GM18520 (cell line): ENCODE measurements at regions not wholly inside any gene's neighbourhood (a gene's known extent, or its start where the extent isn't known, plus 50 kb on each side); places are given as distances from the start of the nearest gene placed in this dataset.

Experiments
- ATAC-seq: cut with Tn5 transposase; IDR thresholded peaks from one replicate; pipeline ENCODE4 v1.9.1; 2021; ENCODE audit not compliant: unreplicated experiment

DNA sequence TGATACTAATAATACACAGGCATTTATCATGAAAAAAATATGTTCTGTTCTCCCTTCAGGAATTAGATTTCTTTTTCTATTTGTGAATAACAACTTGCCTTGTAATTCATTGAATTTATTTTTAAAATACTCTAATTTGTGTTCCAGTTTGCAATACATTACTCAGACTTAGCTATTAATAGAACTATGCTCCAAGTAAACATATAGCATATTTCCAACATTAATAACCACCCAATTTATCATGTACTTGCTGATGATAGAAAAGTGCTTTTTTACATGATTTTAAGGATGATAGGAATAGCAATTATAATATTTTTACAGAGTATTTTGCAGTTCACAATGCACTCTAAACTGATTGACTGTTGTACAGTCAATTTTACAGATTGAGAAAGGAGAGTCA, 338.8 kb upstream of the SEMA3D start:
- no peak for ATAC-seq

DNA sequence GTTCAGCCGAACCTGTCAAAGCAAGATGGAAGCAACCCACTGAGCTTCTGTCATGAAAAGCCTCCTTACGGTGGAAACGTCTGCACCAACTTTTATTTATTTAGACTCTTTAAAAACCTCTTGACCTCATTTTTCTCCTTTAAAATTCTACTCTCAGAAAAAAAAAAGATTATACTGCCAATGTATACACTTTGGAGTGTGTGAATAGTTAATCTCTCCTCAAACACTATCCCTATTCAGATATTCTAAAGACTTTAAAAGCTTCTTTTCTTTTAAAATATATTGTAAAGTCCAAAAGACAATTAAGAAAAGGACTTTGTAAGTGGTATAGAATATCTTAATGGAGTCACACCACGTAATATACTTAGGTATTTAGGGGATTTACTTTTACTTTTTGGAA, 335.2 kb upstream of the SEMA3D start:
- ATAC-seq: no peak

DNA sequence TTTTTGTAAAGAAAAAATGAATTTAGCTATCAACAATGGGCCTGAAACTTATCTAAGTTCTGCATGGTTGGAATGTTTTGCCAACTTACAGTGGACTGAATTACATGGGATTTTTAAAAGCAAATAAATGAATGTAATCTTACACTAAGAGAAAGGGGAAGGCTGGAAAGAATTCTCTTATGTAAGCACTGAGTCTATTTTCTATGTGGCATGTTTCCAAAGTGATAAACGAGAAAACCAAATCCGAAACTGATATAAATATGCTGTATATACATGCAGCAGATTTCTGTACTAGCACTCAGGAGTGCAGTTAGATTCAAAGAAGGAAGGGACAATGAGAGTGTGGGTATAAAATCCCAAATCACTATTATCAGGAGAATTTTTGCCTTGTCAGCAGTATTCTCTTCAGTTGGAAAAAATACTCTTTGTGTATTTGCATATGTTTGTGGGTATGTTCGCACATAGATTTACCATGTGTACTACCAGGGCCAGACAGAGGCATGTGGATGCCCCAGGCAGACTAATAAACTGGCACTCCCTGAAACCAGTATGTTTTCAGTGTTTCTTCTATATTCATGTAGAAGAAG, 334.3 kb upstream of the SEMA3D start:
- no peak for ATAC-seq

DNA sequence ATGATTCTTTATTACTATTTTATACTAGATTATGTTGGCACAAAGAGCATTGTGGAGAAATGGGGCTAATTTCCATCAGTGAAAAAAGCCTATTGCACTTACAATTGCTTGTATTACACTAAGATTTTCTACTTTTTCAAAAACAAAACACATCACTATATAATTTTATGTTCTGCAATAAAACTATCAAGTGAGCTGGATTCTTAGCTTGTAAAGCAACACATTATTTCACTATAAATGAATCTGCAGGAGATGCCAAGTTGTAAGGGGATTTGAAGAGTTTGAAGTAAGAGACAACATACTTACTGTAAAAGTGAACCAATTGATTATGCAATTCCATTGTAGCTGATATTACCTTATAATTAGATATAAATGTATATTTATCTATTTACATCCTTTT, 333.3 kb upstream of the SEMA3D start:
- ATAC-seq: no peak

DNA sequence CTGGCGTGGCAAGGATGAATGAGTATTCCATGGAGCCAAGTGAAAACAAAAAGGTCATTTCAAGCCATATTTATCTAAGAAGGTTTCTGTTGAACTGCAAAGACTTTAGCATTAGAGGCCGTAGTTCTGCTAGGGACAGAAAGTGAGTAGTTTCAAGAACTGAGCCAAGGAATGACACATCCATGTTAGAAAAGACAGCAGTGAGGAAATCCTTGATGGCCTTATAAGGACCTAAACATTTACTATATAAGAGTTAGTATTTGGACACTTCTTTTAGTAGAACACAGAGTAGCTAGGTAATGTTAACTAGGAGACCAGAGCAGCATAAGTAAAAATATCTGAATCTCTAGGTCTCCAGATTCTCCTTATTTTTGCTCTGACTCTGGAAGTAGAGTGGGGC, 329.8 kb upstream of the SEMA3D start:
- ATAC-seq: no peak

DNA sequence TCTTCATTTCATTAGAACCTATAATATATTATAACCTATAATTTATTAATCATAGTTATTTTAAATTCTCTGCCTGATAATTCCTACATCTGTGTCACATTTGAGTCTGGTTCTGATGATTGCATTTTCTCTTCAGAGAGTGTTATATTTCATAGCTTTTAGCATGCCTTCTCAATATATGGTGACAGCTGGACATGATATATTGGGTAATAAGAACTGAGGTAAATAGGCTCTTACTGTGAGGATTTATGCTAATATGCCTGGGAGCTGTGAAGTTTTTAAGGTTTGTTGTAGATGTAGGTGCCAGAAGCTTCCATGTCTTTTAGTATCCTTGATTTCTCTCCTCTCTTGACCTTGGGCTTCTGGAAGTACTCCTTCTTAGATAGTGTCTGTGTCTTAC, 325.9 kb upstream of the SEMA3D start:
- ATAC-seq: no peak

DNA sequence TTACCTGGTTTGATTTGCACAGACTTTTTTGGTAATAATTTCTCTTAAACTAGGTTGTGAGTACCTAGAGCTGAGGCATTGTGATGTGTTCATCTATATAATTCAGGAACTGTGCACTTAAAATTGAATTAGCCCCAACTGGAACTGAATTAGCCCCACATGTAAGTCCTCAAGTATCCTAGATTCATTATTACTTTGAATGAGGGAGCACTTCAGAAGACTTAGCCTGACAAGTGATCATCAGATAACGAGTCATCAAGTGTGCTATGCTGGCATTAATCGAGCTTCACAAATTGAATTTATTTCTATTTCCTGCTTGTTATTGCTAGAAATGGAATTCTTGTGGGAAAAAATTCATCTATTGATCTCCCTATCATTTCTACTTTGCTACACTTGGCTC, 323.4 kb upstream of the SEMA3D start:
- ATAC-seq: no peak

DNA sequence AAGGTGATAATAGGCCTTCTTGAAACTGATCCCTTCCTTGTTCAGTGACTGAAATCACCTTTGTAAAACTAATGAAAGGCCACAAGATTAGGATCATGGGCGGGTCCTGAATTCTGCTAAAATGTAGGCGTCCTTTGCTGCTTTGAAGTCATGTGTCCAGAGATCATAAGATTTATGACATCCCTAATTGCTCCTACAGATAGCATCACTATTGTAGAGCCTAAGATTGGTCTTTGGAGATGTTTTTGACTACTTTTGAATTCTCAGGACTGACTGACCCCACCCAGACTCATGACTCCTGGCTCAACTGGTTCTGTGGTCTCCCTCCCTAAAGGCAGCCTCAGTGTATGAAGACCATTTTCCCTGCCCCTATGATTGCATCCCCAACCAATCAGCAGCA, 322.6 kb upstream of the SEMA3D start:
- no peak for ATAC-seq

DNA sequence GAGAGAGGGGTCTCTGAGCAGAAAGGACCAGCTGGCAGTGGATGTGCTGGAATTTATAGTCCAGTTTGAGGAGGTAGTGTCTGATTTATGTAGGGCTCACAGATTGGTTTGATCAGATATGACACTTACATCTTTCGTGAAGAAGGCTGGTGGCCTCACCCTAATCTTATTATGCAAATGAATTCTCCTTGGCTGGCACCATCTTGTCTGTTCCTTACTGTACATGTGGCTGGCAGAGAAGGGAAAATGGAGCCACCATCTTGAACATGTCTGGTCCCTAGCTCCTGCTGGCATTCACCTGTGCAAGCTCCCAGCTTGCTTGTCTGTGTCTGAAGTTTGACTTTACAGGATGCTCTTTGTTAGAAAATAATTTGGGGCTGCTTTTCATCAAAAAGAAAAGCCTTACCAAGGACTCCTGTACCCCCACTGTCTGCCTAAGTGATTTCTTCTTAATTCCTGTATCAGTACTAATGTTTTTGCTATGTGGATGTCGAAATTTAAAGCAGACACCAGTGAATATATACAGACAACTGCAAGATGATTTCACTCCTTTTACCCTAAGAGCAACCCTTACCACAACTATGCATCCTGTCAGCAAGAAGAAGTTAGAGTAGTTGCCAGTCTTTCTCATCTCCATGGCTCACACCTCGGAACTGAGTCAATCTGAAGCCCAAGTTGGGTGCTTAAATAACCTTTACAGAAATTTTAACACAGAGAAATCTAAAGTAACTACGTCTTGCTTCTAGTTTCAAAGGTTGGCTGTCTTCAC, 322.0 kb upstream of the SEMA3D start:
- no peak for ATAC-seq

DNA sequence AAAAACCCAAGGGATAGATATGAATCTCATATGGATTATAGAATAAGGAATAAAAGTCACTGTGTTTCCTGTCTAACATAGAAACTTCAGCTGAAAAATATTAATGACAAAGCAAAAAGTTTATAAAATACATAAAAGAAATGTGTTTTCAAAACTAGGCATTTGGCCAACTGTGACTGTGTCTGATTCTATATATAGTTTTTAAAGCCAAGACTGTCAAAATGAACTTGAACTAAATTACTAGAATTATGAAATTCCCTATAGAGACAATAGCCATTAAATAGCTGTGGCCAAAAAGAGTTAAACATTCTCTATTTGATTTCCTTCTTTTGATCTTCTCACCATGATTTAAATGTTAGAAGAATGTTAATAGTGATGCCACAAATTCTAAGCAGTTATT, 311.2 kb upstream of the SEMA3D start:
- no peak for ATAC-seq

DNA sequence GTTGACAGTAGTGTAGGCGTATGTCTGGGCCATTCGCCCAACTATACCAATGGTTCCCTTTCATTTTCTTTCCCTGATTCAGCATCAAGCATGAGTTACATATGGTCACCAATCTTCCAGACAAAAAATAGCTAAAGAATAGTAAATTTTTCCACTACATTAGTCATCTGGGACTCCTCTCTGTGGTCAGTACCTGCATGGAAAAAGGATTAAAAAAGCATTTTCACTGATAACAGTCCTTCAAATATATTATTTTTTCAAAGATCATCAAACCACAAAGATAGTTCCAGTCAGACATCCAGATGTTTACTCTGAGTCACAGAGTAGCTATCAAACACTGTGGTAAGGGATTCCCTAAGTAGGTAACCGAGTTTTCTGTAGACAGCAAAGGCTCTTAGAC, 302.6 kb upstream of the SEMA3D start:
- no peak for ATAC-seq

DNA sequence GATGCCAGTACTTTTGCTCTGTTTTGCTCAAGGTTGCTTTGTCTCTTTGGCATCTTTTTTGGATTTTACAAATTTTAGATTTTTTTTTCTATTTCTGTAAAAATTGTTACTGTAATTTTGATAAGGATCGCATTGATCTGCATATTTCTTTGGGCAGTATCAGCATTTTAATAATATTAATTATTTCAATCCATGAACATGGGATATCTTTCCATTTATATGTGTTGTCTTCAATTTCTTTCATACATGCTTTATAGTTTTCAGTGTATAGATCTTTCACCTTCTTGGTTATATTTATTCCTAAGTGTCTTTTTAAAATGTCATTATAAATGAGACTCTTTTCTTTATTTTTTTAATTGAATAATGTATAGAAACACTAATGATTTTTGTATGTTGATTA, 301.6 kb upstream of the SEMA3D start:
- no peak for ATAC-seq

DNA sequence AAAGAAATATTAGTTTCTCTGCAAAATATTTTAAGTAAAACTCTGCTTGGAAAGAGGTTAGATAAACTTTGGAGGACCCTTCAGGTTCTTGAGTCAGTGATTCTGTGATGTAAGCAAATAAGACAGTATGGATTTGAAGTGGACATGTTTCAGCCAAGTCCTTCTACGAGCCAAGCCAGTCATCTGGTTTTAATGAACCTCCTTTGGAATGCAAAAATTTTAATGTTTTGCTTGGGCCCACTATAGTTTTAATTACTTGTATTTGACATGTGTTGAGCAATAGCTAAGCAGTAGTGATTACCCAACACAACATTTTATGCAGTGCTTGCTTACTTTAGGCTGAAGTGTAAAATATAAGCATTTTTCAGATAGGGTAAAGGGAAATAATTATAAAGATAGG, 296.3 kb upstream of the SEMA3D start:
- ATAC-seq: no peak

DNA sequence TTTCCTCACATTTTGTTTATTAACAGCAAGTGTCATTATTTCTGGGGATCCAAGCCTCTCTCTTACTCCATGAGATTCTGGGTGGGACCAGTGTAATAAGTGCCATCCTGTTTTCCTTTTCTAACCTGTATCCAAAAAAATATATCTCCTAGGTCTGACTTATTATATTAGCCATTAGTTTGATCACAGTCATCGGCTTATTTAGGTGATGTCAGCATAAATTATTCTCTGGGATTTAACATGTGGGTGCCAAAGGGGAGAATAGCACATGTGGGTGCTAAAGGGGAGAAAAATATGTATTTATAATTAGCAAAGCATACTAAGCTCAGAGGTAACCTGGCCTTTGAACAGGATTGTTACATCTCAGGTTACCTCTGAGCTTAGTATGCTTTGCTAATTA, 293.8 kb upstream of the SEMA3D start:
- ATAC-seq: no peak

DNA sequence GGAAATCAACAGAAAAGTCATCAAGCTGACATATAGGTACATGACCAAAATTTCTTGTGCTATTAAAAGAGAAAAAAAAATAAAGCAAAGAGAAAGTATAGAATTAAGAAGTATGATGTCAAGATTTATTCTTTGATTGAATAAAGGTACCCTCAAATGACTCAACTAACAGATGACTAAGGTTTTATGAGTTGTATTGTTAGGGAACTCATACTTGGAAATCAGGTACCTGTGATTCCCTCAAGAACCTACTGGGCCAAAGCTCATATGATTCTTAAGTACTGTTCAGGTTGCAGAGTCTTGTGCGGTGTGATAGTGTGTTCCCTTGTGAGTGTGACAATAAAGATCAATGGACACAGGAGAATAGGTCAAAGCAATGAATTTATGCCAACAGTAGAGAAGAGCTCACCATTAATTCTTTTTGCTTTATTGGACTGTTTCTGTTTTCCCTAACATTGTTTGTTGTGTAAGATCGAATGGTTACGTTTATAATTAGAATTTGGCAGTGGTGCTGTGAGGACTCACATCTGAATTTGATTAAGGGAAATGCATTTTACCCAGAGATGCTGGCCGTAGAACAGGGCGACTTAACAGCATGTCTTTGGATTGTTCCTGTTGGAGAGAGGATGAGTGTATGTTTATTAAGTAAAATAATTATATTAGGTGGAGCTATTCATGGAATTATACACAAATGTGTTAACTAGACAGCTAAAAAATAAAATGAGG, 293.2 kb upstream of the SEMA3D start:
- ATAC-seq: no peak

DNA sequence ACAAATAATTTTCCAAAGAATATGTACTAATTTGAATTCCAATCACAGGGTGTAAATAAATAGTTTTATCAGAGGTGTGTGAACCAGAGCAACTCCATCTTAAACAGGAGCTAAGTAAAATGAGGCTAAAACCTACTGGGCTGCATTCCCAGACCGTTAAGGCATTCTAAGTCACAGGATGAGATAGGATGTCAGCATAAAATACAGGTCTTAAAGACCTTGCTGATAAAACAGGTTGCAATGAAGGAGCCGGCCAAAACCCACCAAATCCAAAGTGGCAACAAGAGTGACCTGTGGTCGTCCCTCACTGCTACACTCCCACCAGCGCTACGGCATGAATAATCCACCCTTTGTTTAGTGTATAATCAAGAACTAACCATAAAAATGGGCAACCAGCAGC, 291.7 kb upstream of the SEMA3D start:
- no peak for ATAC-seq

DNA sequence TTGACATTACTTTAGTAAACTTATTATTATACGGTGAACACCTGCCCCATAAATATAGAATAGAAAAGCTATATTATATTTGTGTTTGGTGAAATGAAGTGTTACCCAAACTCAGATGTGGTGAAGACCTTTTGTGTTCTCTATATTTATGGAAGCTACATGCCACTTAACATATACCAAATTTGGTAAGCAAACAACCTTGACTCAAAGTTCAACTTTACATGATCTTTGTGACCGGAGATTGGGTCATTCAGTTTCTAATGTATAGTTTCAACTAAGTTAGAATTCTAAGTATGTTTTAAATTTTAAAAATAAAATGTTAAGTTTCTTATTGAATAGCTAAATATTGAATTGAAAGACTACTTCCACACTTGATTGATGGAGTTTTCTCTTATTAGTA, 288.6 kb upstream of the SEMA3D start:
- ATAC-seq: no peak

DNA sequence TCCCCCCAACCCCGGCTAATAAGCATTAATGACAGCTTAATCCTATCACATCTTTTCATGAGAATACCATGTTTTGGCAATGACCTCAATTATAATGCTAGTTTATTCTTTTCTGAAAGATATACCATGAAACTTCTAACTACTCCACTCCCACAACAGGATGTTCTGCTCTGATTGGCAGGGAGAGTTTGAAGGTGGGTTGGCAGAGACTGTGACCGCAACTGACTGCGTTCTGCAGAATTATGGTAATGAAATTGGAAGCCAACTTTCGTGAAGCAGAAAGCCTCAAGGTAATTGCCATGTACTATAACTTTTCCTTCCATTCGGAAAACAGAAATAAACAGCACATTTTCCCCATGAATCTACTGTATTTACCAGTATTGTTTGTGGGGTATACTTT, 288.2 kb upstream of the SEMA3D start:
- ATAC-seq: no peak

DNA sequence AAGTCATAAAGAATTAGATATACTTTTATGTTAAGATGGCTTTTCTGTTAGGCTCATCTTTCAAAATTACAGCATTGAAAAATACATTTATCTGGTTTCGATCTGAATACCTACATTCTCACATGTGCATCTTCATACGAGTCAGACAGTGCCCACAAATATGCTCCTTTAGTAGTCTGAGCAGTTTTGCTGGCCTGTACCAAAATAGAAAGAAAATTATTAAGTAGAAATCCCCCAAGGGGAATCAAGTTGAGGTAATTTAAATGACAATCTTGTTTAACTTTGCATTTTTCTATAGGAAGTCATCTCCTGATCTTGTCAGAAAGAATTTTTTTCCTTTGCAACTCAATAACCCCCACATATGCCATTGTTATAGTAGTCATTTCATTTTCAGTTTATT, 287.4 kb upstream of the SEMA3D start:
- peak; percentile 83 for ATAC-seq

DNA sequence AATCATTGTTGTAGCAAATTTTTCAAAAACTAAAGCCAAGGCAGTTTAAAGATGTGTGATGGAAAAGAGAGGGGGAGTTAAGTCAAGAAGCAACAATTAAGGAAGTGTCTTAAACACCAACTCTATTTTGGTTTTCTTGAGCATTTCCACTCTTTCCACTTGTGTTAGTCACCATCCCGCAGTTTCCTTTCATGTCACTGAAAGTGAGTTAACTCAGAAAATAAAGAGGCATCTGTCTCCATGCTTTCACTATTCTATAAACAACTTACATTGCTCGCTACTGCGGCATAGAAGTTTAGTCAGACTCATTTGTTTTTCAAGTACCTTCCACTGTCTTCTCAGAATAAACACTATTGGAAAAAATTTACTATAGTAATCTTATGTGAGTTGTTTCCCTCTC, 284.9 kb upstream of the SEMA3D start:
- no peak for ATAC-seq

DNA sequence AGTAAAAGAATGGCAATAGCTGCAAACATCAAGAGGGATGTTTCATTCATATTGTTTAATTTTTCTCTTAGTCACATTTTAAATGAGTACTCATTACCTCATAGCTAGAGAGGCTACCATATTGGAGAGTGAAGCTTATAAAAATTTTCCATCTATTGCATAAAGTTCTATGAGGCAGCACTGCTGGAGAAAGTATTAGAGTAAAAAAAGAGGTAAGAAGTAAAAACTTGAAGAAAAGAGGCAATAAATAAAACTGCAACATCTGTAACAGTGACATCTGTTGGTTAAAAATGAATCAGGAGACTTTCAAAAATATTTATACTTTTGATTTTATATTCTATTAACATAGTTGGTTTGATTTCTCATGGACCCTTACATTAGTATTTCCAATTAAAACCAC, 284.5 kb upstream of the SEMA3D start:
- no peak for ATAC-seq

DNA sequence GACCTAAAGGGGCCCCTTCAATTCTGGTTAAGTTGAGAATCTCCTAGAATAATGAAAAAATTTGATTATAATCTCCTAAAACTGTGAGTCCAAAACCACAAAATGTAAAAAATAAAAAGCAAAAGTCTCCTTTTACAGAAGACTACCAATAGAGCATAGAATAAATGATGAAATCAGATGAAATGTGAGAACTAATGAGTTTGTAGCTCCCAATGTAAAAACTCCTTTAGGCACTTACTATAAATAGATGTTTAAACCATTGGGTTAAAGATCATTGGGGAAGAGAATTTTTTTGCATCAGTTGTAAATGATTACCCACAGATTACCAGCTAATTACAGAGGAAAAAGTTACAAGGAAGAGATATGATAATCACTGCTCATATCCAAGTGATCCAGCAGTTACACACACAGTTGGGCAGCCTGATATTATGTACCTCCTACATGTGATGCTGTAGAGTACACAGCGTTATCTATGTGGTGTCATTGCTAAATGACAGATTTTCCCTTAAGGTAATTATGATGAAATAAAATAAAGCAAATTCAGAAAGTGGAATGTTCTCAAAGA, 282.7 kb upstream of the SEMA3D start:
- no peak for ATAC-seq
